ENCODE measurements at regions not wholly inside any gene's neighbourhood (a gene's known extent, or its start where the extent isn't known, plus 50 kb on each side); places are given as distances from the start of the nearest gene placed in this dataset.

DNA sequence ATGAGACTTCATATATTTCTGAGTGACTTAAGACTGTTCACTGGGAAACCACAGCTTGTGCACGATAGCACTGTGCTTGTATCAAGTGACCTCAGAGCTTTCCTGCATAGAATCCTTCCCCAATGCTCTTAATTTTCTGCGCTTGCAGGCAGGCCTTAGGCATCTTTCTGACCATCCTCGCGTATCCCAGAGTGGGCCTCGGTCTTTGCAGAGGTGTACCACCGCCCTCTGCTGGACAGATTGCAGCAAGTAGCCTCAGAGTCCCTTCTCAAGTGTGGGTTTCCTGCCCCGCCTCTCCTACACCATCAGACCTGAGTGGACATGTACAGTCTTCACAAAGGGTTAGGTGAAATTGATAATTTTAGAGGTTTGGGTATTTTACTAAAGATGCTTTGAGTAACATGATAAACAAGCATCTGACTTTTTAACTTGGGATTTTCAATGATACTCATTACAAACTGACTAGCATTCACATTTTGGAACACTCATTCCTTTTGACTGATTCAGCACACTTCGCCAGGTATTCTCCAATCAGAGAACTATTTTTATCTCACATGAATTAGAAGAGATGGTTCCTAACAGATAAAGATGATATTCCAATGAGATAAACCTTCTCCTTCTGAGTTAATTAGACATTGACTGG, 246.5 kb upstream of the USP25 start:
- TF ChIP-seq, protein P1, sequence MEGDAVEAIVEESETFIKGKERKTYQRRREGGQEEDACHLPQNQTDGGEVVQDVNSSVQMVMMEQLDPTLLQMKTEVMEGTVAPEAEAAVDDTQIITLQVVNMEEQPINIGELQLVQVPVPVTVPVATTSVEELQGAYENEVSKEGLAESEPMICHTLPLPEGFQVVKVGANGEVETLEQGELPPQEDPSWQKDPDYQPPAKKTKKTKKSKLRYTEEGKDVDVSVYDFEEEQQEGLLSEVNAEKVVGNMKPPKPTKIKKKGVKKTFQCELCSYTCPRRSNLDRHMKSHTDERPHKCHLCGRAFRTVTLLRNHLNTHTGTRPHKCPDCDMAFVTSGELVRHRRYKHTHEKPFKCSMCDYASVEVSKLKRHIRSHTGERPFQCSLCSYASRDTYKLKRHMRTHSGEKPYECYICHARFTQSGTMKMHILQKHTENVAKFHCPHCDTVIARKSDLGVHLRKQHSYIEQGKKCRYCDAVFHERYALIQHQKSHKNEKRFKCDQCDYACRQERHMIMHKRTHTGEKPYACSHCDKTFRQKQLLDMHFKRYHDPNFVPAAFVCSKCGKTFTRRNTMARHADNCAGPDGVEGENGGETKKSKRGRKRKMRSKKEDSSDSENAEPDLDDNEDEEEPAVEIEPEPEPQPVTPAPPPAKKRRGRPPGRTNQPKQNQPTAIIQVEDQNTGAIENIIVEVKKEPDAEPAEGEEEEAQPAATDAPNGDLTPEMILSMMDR (IDR thresholded peaks at IDR 0.05) = peak; percentile 87
- no peak overlapping the region for H3K27ac ChIP-seq
- H3K4me3 ChIP-seq = no peak overlapping the region
- peak; percentile 84 for DNase-seq (ENCODE audit: low spot score)

DNA sequence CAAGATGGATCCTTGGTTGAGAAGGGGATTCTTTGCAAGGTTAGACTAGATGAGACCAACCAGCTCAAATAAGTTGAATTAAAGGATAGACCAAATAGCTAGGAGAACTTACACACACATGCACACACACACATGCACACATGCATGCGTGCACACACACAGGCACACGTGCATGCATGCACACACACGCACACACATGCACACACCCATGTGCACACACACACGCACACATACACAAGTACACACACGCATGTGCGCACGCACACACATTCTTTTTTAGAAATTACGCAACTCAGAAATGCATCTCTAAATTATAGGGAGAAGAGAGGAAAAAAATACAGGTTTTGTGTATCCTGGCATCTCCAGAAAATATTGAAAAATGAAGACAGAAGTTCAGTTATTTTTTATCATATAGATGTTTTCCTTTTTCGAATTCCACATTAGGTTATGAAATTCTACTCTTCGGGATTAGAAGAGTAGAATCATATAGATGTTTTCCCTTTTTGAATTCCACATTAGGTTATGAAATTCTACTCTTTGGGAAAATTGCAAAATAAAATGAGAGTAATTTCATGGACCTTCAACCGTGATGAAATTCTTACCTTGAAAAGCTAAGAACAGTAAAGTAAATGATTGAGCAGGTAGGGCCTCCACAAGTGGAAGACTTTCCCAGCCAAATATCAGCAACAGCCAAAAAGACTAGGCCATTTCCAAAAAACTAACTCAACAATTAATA, 243.2 kb upstream of the USP25 start:
- DNase-seq (ENCODE audit: low spot score) = no peak
- H3K4me3 ChIP-seq = no peak overlapping the region
- H3K27ac ChIP-seq = no peak overlapping the region
- TF ChIP-seq, protein P1 (IDR thresholded peaks at IDR 0.05) = no peak

DNA sequence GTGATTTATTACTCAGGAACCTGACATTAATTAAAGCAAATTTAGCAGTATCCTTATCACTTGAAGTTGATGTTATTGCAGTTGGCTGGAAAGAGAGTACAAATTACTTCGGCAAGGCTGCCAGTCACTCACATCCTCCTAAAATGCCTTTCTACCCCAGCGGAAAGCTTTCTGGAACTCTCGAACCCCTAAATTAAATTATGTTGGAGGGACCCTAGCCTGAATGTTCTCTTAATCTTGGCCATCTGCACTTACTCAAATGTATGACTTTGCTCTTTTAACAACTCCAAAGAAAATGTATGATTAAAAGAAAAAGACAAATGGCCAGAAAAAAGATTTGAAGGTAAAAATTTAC, 242.6 kb upstream of the USP25 start:
- DNase-seq (ENCODE audit: low spot score) = no peak
- H3K4me3 ChIP-seq = no peak overlapping the region
- TF ChIP-seq, protein P1 (IDR thresholded peaks at IDR 0.05) = no peak
- H3K27ac ChIP-seq = no peak overlapping the region

DNA sequence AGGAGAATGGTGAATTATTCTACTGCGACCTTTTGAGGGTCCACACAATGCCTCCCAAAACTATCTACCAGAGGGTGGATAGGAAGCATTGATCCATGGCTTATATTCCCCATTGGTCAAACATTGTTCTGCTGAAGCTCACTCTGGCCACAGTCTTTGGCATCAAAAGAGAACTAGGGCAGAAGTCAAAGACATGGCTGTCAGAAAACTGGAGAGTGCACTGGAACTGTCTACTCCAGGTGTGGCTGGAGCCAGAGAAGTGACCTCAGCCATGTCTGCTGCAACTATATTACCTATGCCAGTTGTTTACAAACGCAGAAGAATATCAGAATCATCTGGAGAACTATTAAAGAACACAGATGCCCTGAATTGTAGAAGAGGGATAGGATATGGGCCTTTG, 238.7 kb upstream of the USP25 start:
- no peak for DNase-seq (ENCODE audit: low spot score)
- TF ChIP-seq, protein P1 (IDR thresholded peaks at IDR 0.05) = no peak
- H3K4me3 ChIP-seq = no peak overlapping the region
- no peak overlapping the region for H3K27ac ChIP-seq

DNA sequence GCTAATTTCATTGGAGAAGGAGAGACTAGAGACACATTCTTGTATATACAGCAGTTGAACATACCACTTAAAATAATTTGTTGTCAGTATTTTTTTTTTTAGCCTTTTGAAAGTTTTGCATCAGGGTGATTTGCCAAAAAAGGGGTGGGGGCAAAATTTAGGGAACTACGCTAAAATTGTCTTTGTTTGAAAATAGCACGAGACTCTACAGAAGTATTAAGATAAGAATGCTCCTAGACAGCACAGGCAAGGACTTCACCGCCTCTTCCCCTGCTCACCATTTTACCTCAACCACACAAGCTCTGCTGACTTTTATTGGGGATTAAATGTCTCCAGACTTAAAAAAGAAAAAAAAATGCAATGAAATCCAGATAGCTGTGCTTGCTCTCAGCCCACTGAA, 236.1 kb upstream of the USP25 start:
- TF ChIP-seq, protein P1 (IDR thresholded peaks at IDR 0.05) = no peak
- Histone ChIP-seq H3K27ac (no peak overlapping the region), H3K4me3 (no peak overlapping the region)
- no peak for DNase-seq (ENCODE audit: low spot score)

DNA sequence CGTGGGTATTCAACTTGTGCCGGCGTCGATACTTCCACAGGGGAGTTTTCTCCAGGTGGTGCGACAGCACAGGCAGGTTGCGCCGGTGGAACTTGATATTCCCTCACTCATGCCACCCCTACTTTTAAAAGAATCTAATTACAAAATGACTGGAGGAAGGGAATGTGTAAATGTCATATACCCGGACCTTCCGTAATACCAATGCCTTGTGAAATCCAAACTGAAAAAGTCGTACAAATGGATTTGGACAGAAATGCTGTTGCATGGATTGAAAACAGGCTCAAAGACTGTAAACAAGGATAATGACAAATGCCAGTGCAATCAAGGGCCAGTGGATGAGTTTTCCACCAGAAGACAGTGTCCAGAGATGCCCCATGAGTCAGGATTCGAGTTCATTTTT, 235.3 kb upstream of the USP25 start:
- Histone ChIP-seq H3K27ac (no peak overlapping the region), H3K4me3 (no peak overlapping the region)
- TF ChIP-seq, protein P1 (IDR thresholded peaks at IDR 0.05) = no peak
- no peak for DNase-seq (ENCODE audit: low spot score)

DNA sequence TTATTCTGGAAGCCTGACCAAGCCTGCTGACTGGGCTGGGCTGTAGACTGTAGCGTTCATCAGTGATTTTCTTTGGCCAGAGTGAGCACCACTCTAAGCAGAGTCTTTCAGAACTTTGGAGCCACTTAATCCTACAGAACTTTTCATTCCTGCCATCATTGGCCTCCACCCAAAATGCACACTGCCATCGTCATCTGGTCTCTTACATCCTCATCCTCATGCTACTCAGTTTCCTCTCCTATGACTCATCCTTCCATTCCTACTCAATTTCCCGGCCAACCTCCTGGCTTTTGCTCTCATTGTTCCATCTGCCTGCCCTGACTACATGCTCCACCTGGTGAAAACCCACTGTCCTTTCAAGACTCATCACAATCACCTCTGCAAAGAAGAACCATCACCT, 233.8 kb upstream of the USP25 start:
- no peak overlapping the region for H3K4me3 ChIP-seq
- no peak for DNase-seq (ENCODE audit: low spot score)
- no peak overlapping the region for H3K27ac ChIP-seq
- TF ChIP-seq, protein P1 (IDR thresholded peaks at IDR 0.05) = no peak

All from coronary artery (tissue), 2 donors.